NCI-H128 (cell line): ENCODE measurements at regions not wholly inside any gene's neighbourhood (a gene's known extent, or its start where the extent isn't known, plus 50 kb on each side); places are given as distances from the start of the nearest gene placed in this dataset.

Source experiments
- DNase-seq: peaks from one replicate; lab custom pipeline; 2025; ENCODE audit not compliant: unreplicated experiment; lab: John Stamatoyannopoulos, UW

DNA sequence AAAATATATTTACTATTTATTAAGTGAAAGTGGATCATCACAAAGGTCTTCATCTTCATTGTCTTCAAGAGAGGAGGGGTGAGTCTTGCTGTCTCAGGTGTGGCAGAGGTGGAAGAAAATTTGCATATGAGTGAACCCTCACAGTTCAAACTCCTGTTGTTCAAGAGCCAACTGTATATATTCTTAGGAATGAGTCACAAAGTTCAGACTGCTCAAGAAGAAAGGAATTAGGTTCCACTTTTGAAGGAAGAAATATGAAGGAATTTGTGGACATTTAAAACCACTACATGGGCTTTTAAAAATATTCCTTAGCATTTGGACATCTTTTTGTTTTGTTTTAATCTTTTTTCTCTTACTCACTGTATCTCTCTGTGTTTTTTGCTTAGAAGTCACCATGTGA, 212.6 kb downstream of the INSIG2 start:
- DNase-seq: no peak

DNA sequence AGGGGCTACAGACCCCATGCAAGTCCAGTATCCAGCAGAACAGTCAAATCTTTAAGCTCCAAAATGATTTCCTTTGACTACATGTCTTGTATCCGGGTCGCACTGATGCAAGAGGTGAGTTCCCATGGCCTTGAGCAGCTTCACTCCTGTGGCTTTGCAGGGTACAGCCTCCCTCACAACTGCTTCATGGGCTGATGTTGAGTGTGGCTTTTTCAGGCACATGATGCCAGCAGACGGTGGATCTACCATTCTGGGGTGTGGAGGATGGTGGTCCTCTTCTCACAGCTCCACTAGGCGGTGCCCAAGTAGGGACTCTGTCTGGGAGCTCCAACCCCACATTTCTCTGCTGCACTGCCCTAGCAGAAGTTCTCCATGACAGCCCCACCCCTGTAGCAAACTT, 208.4 kb downstream of the INSIG2 start:
- DNase-seq: no peak

- no peak for DNase-seq
Observed at GRCh38 chr2:118295592-118296390, 207.5 kb downstream of the INSIG2 start.

DNA sequence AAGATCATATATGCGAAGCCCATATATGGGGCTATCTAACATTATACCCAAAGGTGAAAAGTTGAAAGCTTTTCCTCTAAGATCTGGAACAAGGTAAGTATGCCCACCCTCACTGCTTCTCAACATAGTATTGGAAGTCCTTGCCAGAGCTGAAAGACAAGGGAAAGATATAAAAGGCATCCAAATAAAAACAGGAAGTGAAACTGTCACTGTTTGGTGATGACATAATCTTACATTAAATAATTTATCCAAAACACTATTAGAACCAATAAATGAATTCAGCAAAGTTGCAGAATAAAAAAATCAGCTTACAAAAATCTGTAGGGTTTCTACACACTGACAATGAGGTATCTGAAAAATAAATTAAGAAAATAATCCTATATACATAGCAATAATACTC, 205.8 kb downstream of the INSIG2 start:
- DNase-seq: no peak

- no peak for DNase-seq
Observed at GRCh38 chr2:118292991-118293390, 204.7 kb downstream of the INSIG2 start.

DNA sequence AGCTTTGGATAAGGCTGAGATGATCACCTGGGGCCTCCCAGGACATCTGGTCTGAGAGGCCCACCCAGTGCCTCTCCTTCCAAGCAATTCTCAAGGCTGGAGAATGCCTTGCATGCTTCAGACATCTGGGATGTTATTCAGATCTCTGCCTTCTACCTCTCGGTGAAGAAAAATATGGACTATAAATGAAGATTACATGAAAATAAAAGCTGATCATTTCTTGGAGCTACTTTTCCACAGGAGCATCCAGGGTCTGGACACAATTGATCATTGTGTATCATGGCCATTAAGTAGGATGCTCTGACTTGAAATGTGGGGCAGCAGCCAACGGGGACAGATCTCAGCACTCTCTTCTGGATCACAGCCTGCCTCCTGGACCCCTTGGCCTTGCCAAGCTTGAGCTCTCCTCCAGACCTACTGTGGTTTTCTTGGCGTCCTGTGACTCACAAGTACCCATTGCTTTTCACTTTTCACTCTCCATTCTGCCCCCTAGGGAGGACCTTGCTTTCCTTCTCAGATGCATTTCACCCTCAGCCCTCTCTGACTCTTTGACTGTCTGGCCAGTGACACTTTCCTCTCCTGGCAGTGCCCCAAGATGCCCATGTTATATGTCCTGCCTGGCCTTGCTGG, 203.1 kb downstream of the INSIG2 start:
- no peak for DNase-seq

- no peak for DNase-seq
Observed at GRCh38 chr2:118290411-118291250, 202.4 kb downstream of the INSIG2 start.

DNA sequence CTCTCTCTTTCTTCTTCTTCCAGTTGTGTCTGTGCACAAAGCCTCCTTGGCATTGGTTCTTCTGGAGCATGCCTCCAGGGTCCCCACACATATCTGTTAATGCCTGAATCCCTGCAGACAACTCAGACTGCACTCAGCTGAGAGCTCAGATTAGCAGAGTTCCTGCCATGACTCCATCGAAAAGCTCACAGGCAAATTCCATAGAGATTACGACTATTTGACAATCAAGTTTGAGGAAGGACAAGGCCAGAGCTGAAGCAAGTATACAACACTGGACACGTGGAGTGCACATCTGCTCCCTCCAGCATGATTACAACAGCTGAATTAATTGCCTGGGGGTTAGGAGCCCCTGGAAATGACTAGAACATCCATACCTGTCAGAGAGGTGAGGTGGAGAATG, 190.7 kb downstream of the INSIG2 start:
- DNase-seq: no peak

DNA sequence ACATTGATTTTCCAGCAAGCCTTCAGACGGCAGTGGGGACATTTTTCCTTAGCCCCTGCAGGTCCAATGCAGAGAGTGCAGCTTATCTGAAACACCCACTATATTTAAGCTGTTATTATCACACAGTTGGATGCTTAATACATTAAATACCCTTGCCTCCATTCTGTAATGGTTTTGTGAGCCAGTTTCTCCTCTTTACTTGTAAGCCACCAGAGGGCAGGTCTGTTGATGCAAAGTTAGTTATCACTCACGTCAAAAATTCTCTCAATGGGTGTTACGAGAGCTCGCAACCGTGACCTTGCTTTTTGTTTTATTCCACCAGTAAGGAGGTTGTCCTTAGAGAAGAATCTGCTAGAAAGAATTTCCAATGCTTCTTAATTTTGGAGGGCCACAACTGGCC, 189.8 kb downstream of the INSIG2 start:
- DNase-seq: no peak

DNA sequence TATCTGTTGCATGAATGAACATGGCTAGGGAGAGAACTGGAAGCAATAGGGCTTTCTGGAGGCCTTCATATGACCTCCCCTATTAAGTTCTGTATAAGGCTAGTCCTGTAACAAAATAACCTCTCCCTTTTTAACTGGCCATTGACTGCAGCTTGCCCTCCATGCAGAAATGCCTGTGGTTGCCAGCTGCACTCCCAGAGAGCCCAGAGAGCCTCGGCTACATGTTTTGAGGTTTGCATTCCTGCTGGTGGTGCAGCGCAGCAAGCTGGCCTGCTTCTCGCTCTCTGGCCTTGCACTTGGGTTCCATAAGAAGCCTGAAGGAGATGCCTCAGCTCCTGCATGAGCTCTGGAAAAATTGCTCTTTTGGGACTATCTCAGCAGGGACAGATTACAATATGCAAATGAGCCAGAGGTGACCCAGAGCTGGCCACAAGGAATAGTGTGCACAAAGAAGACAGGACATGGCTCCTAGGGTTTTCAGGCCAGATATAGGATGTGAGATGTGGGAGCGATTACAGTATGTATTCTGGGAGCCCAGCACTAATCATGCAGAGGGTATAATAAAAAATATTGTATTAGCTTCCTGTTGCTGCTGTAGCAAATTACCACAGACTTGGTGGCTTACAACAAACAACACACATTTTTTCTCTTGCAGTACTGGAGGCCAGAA, 186.7 kb downstream of the INSIG2 start:
- no peak for DNase-seq

GRCh38 chr2:118272391-118272790, 184.1 kb downstream of the INSIG2 start:
- no peak for DNase-seq

DNA sequence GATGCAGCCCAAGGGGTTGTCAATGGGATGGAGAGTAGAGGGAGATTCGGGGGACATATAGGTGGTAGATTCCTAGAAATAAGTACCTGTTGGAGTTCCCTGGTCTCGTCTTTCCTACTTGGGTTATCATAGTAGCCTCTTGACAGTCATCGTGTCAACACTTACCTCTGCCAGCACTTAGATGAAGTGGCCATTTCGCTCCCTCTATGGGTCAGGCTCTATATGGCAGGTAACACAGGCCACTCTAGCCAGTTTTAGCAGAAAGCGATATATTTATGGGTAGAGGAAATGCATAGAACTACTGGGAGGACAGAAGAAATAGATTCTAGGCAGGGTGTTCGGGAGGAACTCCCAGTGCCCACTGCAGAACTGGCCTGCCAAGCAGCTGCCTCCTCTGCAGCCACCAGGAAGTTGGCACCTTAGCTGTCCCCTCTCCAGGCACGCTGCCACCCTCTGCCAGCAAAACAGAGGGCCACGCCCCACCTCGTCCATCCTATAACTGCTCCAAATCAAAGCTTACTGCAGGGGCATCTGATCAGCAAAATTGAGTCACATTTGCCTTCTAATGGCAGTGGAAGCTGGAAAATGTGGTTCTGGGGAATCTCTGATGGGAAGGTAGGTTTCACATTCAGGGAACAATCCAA, 181.3 kb downstream of the INSIG2 start:
- no peak for DNase-seq

- DNase-seq: no peak
Observed at GRCh38 chr2:118268268-118268667, 180.0 kb downstream of the INSIG2 start.

GRCh38 chr2:118265873-118266455, 177.7 kb downstream of the INSIG2 start:
- DNase-seq: no peak

- DNase-seq: no peak
Observed at GRCh38 chr2:118264232-118264990, 176.1 kb downstream of the INSIG2 start.

- no peak for DNase-seq
Observed at GRCh38 chr2:118257696-118258095, 169.4 kb downstream of the INSIG2 start.

GRCh38 chr2:118255771-118256372, 167.6 kb downstream of the INSIG2 start:
- no peak for DNase-seq

DNA sequence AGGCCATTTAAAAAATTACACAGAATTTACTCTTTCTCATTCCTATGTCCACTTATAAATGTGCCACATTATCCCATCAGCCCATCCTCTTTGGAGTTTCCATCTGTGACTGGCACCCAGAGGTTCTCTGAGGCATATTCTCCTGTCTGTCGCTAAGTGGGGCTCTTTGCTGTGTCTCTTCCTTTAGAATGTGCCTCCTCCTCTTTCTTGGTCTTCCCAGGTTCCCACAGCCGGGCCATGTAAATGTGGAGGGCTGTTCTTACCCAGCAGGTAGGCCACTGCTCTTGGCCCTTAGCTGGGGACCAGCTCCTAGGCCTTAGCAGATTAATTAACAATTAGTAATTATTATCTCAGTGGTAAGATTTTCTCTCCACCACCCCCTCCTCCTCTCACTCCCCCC, 167.0 kb downstream of the INSIG2 start:
- no peak for DNase-seq

- no peak for DNase-seq
Observed at GRCh38 chr2:118254116-118254515, 165.8 kb downstream of the INSIG2 start.
